ENCODE measurements at regions not wholly inside any gene's neighbourhood (a gene's known extent, or its start where the extent isn't known, plus 50 kb on each side); places are given as distances from the start of the nearest gene placed in this dataset.

DNA sequence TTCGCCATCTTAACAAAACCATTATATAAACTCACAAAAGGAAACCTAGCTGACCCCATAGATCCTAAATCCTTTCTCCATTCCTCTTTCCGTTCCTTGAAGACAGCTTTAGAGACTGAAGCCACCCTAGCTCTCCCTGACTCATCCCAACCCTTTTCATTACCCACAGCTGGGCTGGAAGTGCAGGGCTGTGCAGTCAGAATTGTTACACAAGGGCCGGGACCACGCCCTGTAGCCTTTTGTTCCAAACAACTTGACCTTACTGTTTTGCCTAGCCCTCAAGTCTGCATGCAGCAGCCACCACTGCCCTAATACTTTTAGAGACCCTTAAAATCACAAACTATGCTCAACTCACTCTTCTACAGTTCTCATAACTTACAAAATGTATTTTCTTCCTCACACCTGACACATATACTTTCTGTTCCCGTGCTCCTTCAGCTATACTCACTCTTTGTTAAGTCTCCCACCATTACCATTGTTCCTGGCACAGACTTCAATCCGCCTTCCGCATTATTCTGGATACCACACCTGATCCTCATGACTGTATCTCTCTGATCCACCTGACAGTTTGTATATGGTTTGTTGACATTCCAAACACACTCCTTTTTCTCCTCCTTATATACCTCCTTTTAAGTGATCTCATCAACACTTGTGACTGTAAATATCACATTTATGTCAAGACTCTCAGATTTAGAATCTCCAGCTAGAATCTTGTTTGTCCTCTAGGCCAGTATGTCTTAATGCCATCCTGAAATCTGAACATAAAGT, 208.7 kb downstream of the KITLG start:
- no peak for DNase-seq

DNA sequence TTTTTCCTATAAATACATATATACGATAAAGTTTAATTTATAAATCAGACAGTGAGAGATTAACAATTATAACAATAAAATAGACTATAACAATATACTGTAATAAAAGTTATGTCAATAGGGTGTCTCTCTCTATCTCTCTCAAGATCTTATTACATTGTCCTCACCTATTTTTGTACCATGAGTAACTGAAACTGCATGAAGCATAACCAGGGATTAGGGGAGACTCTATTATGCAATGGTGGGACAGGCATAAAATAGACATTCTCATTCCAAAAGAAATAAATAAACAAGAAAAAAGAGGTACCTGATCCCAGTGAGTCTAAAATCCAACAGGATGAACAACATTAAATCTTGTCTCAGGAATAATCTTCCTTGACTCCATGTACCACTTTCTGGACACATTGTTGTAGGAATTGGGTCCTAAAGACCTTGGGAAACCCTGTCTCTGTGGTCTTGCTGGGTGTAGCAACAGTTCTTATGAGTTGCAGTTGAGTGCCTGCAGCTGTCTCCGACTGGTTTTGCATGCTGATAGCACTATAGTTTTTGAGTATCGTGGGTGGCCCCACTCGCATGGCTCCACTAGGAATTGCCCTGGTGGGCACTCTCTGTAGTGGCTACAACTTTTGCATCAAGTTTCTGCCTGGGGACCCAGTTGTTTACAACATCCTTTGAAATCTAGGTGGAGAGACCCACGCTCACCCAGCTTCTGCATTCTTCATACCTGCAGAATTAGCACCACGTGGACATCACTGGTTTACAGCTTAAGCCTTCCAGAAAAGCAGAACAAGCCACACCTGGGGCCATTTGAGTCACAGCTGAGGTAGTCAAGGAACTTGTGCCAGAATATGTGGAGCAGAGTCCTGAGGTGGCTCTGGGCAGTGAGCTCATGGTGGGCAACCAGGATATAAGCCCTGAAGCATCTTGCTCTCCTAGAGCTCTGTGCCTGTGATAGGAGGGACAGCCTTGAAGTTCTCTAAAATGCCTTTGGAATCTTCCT, 204.7 kb downstream of the KITLG start:
- no peak for DNase-seq

DNA sequence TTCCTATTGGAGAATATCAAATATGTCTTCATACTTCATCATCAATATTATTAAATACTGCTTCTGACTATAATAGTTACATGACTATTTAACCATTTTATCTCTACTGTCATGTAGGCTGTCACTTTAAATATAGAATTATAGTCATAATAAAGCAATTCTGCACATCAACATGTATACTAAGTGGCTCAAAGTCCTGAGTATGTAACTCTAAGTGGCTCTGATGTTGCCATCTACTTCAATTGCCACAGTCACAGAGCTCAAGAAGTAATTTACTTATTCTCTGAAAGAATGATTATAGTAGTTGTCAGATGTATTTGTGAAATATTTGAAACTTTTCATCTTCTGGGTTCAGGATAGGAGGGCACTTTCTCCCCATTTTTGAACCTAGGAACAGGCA, 202.3 kb downstream of the KITLG start:
- no peak for DNase-seq

DNA sequence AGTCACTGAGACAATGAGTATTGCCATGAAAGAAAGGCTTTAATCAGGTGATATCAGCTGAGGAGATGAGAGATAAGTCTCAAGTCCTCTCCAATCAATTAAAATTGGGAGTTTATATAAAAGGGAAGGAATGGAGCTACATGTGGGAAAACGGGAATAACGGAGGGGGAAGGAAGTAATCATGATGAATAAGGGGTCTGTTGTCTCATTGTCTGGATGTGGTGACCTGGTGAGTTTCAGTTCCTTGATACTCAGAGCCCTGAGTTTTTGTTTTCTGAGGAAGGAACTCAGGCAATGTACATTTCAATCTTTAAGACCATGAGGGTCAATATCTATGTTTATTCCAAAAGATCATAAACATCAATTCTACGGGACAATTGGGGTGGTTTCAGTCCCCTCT, 198.8 kb downstream of the KITLG start:
- no peak for DNase-seq

DNA sequence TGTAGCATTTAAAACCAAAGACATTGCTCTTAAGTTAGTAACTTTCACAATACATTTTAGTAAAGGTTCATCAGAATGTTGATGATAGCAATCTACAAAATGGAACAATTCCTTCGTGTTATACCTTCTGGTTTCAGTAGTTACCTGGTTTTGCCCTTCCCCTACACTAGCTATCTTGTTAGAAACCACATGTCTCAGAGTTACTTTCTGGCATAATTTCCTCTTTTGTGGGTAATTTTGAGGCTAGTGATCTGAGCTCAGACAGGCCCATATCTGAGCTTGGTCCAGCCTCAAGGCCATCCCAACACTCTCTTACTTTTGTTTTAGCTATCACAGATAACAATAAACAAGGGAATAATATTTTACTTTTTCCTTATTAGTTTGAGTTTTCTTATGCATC, 196.9 kb downstream of the KITLG start:
- DNase-seq: no peak

DNA sequence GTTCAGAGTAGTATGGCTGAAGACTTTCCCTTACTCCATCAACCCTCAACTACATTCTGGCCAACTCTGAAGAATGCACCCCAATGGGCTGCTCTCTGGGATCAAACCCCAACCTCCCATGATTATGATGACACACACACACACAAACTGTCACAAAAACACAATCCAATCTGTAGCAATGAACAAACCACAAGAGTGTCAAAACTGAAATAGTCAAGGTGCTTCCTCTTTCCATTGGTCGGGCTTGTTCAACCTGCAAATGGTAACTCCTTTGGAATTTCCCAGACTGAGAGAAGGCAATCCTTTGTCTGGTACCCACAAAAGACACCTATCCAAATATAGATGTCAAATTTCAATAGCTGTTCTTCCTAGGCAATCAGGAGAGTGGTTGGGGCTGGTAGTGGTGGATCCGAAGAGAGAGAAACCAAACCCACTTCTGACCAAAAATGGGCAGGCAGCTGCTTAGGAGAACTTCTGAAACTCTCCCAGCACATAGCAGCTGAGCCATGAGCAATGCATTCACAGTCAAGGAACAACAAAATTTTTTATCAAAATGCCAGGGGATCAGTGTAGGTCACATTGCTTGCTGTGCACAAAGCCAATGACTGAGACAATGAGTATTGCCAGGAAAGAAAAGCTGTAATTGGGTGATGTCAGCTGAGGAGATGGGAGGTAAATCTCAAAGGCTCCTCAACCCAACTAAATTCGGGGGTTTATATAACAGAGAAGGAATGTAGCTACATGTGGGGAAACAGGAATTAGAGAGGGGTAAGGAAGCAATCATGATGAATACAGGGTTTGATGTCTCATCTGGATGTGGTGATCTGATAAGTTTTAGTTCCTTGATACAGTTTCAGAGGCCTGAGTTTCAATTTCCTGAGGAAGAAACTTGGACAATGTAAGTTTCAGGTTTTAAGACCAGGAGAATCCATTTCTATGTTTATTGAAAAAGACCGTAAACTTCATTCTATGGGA, 191.4 kb downstream of the KITLG start:
- DNase-seq: no peak

DNA sequence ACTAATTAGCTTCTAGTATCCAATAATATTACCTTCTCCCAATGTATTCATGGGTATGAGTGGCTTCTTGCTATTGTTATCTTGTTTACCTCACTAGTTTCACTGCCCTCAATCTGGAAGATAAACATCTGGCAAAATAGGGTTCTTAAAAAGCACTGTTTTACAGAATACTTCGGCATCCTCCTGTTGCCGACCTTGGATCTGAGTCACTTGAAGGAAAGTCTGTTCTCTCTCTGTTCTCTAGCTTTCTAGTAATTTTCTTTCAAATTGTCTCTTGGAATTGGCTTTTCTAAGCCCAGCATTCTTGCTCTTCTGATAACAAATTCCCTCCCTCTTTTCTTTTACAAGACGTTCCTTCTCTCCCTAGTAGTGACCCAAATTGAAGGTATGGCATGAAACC, 189.5 kb downstream of the KITLG start:
- no peak for DNase-seq

DNA sequence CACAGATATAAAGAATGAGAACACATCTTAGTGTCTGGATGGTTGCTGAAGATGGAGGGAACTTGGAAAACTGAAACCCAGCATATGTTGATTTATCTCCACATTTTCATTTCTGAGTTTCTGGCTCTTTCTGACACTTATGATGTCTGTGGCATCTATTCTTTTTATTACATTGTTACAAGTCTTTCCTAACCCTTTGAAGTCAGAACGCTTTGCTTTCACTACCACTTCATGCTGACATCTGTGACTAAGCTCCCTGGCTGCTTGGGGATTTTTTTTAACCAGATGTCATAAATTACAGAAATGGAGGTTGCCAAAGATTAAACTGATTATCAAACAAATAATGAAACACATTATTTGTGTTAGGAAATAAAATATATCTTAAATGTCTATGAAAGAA, 188.7 kb downstream of the KITLG start:
- no peak for DNase-seq

DNA sequence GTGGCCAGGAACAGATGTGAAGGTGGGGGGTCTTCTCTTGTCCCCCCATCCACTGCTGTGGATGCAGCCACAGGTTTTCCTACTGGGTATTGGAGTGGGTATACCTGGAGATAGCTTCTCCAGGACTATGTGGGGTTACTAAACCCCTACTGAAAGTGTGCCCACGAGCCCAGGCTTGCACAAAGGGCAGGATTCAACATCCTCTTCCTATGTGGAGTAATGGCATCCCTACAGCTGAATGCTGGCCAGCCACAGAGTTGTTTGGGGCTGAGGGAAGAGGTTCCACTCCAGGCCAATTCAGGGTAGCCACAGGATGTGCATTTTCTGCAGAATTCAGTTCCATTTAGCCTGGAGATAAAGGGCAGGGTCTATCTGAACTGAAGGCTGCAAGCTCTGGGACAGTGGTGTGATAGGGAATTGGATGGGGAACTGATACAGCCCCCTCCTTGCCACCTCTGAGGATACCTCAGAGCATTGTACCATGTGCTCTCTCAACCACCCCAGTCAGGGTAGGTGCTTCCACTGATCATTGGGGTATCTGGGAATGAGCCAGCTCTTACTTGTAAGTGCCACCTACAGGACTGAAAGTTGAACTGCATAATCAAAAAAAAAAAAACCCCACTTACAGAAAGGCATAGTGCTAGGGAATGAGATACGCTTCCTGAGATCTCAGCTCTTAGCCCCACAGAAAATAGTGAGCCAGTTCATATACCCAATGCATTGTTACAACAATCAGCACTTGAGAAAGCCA, 187.1 kb downstream of the KITLG start:
- no peak for DNase-seq

DNA sequence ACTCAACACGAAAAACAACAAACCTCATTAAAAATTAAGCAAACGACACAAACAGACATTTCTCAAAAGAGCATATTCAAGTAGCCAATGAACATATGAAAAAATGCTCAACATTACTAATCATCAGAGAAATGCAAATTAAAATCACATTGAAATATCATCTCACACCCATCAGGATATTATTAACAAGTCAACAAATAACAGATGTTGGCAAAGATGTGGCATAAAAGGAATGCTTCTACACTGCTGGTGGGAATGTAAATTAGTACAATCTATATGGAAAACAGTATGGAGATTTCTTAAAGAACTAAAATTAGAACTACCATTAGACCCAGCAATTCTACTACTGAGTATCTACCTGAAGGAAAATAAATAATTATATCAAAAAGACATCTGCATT, 182.2 kb downstream of the KITLG start:
- DNase-seq: no peak

DNA sequence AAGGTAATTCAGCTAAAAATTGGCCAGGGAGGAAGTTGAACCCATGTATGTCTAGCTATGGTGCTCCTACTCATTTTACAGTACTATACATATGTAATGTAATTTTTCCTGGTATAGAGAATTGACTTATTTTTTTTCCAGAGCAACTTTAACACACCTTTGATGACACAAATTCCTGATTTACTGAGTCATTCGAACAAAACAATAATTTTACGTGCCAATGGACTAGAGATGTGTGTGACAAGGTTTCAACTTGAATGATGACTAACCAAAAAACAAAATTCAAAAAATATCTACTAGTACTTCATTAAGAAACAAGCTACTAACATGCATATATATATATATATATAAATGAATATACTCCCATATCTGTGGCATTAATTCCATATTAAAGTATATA, 180.5 kb downstream of the KITLG start:
- DNase-seq: no peak

DNA sequence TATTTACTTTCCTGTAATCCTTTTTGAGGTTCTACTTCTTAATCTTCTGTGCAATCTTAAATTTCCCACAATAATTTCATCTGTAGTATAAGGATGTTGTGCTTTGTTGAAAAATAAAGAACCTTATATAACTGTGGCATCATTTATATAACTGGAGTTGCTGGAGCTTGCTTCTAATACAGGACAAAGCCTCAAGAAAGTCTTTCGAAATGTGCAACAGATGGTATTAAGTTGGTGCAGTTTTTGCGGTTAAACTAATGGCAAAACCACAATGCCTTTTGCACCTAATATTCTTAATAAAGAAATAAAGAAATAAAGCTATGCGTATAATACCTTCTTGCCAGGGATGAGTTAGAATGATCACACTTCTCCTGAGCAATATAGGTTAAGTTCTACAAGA, 180.0 kb downstream of the KITLG start:
- no peak for DNase-seq

DNA sequence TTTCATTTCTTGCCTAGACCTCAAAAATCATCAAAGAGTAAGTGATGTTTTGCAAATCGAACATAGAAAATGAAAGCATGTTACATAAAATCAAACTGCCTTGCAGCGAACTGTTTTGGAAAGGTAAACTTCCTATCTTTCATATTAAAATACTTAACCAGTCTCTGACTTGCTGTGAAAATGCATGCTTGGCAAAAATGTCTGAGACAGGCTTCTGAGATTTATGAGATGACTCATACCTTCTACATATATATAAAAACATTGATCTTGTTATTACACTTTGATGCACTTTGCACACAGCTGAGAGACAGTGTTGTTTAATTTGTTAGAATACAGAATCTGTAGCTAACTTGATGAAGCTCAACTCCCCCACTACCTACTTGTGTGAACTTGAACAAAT, 179.1 kb downstream of the KITLG start:
- DNase-seq: no peak

DNA sequence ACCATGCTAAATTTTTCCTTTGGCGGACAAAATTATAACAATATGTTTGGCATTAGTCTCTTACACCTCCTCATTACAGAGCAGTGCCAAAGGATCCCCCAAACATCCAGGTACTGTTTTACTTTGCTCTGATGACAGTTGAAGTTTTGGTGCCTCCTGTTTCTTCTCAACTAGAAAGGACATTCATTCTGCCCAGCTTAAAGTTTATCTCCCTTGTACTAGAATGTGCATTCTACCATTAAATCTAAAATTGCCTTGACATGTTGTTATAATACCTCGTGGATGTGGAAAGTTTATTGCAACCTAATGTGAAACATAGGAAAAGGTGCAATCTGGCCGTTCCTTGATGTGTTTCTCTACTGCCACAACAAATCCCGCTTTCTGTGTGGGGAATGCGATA, 173.4 kb downstream of the KITLG start:
- DNase-seq: no peak

DNA sequence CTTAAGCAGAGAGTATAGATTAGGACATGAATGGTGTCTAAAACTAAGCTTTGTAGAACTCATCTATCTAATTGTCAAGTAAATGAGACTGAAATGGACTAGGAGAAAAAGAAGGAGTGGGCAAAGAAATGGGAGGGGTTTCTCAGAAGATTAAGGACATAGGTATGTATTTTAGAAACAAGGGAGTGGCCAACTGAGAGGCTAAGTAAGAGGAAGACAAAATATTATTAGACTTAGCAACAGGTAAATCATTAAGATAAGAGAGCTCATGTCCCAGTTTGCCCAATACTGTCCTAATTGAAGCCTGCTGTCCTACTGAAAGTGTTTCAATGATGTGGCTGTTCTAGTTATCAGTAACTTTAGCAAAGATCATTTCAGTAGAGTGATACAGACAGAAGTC, 171.4 kb downstream of the KITLG start:
- no peak for DNase-seq

DNA sequence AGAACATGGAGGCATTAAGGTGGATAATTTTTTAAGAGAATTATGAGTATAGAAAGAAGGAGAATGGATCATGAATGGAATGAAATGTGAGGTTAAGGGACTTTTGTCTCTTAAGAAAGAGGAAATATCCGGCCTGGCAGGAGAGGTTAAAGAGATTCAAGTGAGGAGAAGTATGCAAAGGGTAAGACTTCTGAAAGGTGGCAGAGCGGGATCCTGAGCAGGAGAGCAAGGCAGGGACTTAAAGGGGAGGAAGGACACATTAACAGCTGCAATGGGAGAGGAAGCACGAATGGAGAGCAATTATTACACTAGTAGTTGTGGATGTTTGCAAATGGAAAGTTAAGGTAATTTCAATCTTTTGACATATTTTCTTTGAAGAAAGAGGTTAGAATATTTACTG, 171.0 kb downstream of the KITLG start:
- no peak for DNase-seq

DNA sequence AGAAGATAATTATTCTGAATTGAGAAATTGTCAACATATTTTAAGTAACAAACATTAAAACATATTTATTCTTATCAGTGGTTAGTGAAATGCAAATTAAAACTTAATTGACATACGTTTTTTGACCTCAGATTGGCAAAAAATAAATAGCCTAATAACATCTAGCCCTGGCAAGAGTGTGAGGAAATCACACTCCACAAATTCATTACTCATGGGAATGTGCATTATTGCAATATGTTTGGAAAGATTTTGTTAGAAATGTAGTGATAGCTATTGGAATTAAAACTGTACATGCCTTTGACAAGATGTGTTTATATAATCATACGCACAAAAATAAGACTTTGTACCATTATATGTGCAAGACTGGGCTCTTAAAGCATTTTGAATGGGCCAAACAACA, 168.6 kb downstream of the KITLG start:
- DNase-seq: no peak

DNA sequence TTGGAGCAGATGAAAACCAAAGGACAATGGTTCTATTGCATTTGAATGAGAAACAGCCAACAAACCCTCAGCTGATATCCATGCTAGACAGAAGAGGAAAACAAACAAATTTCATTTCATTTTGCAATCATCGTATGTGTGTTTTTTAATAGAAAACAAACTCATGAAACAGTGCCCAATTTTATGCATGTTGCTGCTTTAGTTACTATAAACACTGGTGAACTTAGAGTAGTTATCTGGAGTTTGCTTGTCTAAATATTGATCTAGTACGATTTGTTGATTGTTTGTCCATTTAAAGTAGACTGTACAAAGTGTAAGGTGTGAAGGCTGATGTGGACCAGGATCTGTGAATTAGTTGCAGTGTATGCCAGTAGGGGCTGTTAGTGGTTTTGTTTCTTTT, 166.6 kb downstream of the KITLG start:
- DNase-seq: no peak

DNA sequence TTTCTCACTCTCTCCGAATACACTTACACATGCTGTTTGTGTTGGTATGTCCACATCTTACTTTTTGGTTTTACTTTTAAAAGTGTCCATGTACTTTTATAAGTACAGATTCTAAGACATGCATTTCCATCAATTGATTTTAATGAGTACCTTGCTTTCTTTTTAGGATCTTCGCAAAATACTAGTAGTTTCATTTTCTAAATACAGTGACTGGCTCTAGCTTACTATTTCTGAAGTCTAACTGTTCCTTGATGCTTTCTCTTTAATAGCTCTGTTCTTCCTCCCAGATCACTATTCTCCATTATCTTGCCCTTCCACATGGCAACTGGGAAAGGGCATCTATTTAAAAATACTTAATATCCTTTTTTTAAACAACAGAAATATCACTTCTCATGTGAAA, 164.1 kb downstream of the KITLG start:
- DNase-seq: no peak

DNA sequence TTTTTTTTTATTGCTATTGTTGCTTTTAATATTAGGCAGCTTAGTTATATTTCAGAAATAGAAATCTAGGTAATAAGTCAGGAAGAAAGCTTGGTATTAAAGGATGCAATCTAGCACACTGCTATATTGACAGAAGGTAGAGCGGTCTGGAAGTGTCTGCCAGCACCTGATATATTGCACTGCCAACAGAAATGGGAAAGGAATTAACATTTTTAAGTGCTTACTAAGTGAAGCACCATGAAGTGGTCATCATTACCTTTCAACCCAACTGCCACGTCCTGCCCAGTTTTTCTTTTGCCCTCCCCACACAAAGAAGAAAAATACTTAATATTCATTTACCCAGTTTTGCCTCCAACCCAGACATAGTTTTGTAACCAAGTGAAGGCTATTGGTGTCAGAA, 163.5 kb downstream of the KITLG start:
- no peak for DNase-seq

DNA sequence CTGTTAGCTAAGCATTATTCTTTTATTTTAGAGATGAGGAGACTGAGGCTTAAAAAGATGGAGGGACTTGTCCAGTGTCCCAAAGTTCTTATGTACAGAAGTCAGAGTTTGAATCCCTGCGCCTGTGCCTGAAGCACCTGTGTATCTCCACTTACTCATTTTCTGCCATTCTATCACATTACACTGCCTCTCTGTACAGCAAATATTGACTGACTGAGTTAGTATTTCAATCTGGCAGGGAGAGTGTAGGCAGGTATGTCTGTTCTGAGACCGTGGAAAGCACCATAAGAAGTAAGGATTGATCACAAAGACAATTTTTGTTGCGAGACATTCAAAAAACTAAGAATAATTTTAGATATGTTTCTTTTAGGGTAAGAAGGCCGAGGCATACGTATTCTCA, 162.7 kb downstream of the KITLG start:
- no peak for DNase-seq

DNA sequence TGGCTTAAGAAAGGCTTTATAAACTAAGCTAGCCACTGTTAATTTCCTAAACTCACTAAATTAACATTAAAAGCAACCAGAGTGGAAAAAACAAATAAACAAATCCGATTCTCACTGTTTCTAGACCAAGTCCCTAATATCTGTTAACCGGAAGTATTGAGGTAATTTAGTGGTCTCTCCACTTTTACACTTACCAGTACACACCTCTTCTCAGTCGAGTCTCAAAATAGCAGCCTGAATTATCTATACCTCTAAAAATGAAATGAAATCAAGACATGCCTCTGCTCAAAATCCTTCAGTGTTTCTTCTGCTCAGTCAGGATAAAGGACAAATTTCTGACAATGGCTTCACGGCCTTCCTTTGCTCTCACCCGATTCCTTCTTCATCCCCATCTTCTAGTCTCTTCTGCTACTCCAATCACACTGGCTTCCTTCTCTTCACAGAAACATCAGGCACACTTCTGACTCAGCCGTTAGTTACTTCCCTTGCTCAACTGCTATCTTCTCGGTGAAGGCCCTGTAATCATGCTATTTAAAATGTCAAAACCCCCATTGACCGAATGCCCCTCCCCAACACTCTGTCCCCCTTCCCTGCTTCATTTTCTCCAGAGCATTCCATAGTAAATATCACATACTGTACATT, 161.3 kb downstream of the KITLG start:
- DNase-seq: no peak

Measured in GF-D8 (cell line).